BLaER1 (cell line): ENCODE measurements at regions not wholly inside any gene's neighbourhood (a gene's known extent, or its start where the extent isn't known, plus 50 kb on each side); places are given as distances from the start of the nearest gene placed in this dataset.

Experiments
- H3K27ac ChIP-seq: shearing (Covaris generic); formaldehyde crosslinking; 2 replicates; pipeline ENCODE4 v1.8.1; 2022
- H3K27me3 ChIP-seq: shearing (Covaris generic); formaldehyde crosslinking; 2 replicates; pipeline ENCODE4 v1.8.1; 2022
- H3K36me3 ChIP-seq: shearing (Covaris generic); formaldehyde crosslinking; 2 replicates; pipeline ENCODE4 v1.8.1; 2022
- H3K4me1 ChIP-seq: shearing (Covaris generic); formaldehyde crosslinking; 2 replicates; pipeline ENCODE4 v1.8.1; 2022
- H3K4me2 ChIP-seq: shearing (Covaris generic); formaldehyde crosslinking; 2 replicates; pipeline ENCODE4 v1.8.1; 2022
- H3K4me3 ChIP-seq: shearing (Covaris generic); formaldehyde crosslinking; 2 replicates; pipeline ENCODE4 v1.8.1; 2022
- H3K9ac ChIP-seq: shearing (Covaris generic); formaldehyde crosslinking; 2 replicates; pipeline ENCODE4 v1.8.1; 2022
- H3K9me3 ChIP-seq: shearing (Covaris generic); formaldehyde crosslinking; 2 replicates; pipeline ENCODE4 v1.8.1; 2022
- H4K20me1 ChIP-seq: shearing (Covaris generic); formaldehyde crosslinking; 2 replicates; pipeline ENCODE4 v1.8.1; 2022
- Cebpa-rat ChIP-seq: shearing (Covaris generic); IDR thresholded peaks from 2 replicates; pipeline ENCODE4 v1.8.1; 2022

- no peak overlapping the region for H3K4me3 ChIP-seq
- no peaks in the 10 kb centered on the region for H3K27me3 ChIP-seq
- no peak overlapping the region for H3K9ac ChIP-seq
- peaks cover 59% of the 10 kb centered on the region for H3K4me1 ChIP-seq
- H3K27ac ChIP-seq: peak overlapping the region; percentile 15; the same call in 1 of the 2 replicates
- no peaks in the 10 kb centered on the region for H3K9me3 ChIP-seq
- no peak for TF ChIP-seq Cebpa-rat
- no peaks in the 10 kb centered on the region for H4K20me1 ChIP-seq
- no peaks in the 10 kb centered on the region for H3K36me3 ChIP-seq
- peak overlapping the region; percentile 58 for H3K4me2 ChIP-seq
Observed at GRCh38 chr14:54169254-54169924, 212.8 kb upstream of the BMP4 start.

DNA sequence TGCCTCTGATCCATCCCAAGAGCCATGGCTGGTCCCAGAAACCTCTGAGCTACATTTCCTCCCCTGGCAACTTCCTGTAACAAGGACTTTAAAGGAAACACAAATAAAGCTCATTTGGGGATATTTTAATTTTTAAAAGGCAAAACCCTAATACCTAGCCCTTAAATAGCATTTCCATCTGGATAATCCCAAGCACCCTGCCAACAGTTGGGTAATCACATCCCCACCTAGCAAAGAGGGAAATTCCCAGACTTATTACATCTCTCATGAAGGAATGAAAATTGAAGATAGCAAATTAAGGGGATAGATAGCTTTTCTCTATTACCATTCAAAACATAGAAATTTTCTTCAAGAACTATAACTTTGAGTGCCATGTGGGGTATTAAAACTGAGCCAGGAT lies 213.7 kb upstream of the BMP4 start:
- Histone ChIP-seq H3K4me2 (peak overlapping the region; percentile 58; the same call in 1 of the 2 replicates), H3K4me1 (peaks cover 63% of the 10 kb centered on the region), H3K9me3 (no peaks in the 10 kb centered on the region), H4K20me1 (no peaks in the 10 kb centered on the region), H3K4me3 (no peak overlapping the region), H3K9ac (no peak overlapping the region), H3K27ac (no peak overlapping the region), H3K27me3 (no peaks in the 10 kb centered on the region), H3K36me3 (no peaks in the 10 kb centered on the region)
- TF ChIP-seq Cebpa-rat: no peak

DNA sequence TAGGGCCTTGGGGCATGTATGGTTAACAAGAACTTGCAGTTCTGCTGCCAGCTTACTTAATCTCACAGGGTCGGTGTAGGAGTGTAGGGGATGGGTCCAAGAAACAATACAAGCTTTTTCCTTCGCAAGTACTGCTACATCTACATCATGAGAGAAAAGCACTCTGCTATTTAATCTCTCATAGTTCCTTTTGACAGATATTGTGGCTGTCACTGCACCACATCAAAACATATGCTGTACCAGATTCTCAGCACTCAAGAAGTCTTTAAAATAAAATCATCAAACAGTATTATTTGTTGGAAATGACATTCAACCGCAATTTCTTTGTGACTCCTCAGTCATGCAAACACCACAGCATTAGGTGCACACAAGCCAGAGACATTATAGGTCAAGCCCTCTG lies 215.5 kb upstream of the BMP4 start:
- peaks cover 63% of the 10 kb centered on the region for H3K4me1 ChIP-seq
- H3K9me3 ChIP-seq: no peaks in the 10 kb centered on the region
- no peak overlapping the region for H3K27ac ChIP-seq
- H3K4me3 ChIP-seq: no peak overlapping the region
- no peak overlapping the region for H3K9ac ChIP-seq
- H4K20me1 ChIP-seq: no peaks in the 10 kb centered on the region
- H3K36me3 ChIP-seq: no peaks in the 10 kb centered on the region
- H3K27me3 ChIP-seq: no peaks in the 10 kb centered on the region
- H3K4me2 ChIP-seq: peak overlapping the region; percentile 41
- no peak for TF ChIP-seq Cebpa-rat

DNA sequence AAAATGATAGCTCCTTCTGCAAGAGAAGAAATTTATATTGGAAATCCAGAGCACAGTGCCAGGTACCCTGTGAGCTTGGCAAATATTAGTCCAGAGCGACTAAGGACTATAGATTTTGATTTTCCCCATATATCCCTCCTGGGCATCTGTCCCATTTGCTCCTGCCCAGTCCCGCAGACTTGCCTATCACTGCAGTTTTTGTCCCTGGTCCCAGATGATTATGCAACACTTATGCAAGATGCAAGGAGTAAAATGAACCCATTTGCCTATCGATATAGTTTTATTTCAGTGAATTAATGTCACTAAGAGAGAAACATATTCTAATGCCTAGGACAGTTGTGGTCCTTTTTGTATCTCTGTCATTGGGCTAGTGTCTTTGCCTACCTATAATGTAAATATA lies 215.9 kb upstream of the BMP4 start:
- no peak for TF ChIP-seq Cebpa-rat
- H3K36me3 ChIP-seq: no peaks in the 10 kb centered on the region
- peaks cover 63% of the 10 kb centered on the region for H3K4me1 ChIP-seq
- H3K9me3 ChIP-seq: no peaks in the 10 kb centered on the region
- H3K9ac ChIP-seq: no peak overlapping the region
- no peak overlapping the region for H3K27ac ChIP-seq
- no peaks in the 10 kb centered on the region for H4K20me1 ChIP-seq
- no peaks in the 10 kb centered on the region for H3K27me3 ChIP-seq
- no peak overlapping the region for H3K4me3 ChIP-seq
- H3K4me2 ChIP-seq: peak overlapping the region; percentile 41

- peak overlapping the region; percentile 61 for H3K4me2 ChIP-seq
- peaks cover 62% of the 10 kb centered on the region for H3K4me1 ChIP-seq
- H3K4me3 ChIP-seq: no peak overlapping the region
- H3K9ac ChIP-seq: no peak overlapping the region
- no peaks in the 10 kb centered on the region for H3K36me3 ChIP-seq
- H3K27me3 ChIP-seq: no peaks in the 10 kb centered on the region
- H3K9me3 ChIP-seq: no peaks in the 10 kb centered on the region
- H3K27ac ChIP-seq: no peak overlapping the region
- no peak for TF ChIP-seq Cebpa-rat
- no peaks in the 10 kb centered on the region for H4K20me1 ChIP-seq
Observed at GRCh38 chr14:54173802-54174201, 217.2 kb upstream of the BMP4 start.

DNA sequence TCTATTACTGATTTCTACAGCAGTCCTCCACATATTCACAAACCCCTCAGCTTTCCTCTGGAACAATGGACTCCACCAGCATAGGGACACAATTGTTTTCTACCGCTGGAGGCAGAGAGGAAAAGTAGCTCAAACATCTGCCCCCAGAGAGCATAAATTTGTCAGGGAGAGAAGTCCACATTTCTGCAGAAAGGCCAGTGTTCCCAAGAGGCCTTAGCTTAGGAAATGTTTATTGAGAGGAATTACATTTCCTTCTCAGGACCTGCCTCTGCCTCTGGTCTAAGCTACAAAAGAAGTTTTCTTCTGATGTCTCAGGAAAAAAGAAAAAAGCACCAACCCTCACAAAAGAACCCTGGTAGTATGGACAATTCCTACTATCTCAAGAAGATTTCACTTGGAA lies 217.8 kb upstream of the BMP4 start:
- Histone ChIP-seq H4K20me1 (no peaks in the 10 kb centered on the region), H3K4me3 (no peak overlapping the region), H3K27ac (no peak overlapping the region), H3K27me3 (no peaks in the 10 kb centered on the region), H3K4me1 (peaks cover 58% of the 10 kb centered on the region), H3K9ac (no peak overlapping the region), H3K4me2 (peak overlapping the region; percentile 61), H3K9me3 (no peaks in the 10 kb centered on the region), H3K36me3 (no peaks in the 10 kb centered on the region)
- TF ChIP-seq Cebpa-rat: no peak

- H3K4me3 ChIP-seq: no peak overlapping the region
- H3K4me2 ChIP-seq: no peak overlapping the region
- no peaks in the 10 kb centered on the region for H3K9me3 ChIP-seq
- no peaks in the 10 kb centered on the region for H3K36me3 ChIP-seq
- H3K9ac ChIP-seq: no peak overlapping the region
- H3K4me1 ChIP-seq: peaks cover 48% of the 10 kb centered on the region
- H3K27ac ChIP-seq: no peak overlapping the region
- TF ChIP-seq Cebpa-rat: no peak
- no peaks in the 10 kb centered on the region for H3K27me3 ChIP-seq
- H4K20me1 ChIP-seq: no peaks in the 10 kb centered on the region
Observed at GRCh38 chr14:54175298-54175942, 218.8 kb upstream of the BMP4 start.

DNA sequence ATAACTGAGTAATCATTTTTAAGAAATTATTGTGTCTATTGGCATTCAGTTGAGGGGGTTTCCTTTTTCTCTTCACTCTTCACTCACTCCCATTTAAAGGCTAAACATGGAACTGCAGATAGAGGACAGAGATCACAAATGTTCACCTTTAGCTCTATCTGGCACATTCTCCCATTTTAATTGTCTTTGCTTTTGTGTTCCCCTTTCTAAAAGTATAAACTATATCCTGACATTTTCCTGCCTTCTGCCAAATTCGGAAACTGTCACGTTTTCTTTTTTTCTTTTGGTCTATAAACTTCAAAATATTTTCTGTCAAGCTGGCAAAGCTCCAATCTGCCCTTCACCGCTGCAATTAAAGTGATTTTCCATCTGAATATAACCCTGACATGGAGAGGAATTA lies 219.8 kb upstream of the CDKN3 start:
- H3K36me3 ChIP-seq: no peaks in the 10 kb centered on the region
- TF ChIP-seq Cebpa-rat: no peak
- H4K20me1 ChIP-seq: no peaks in the 10 kb centered on the region
- no peaks in the 10 kb centered on the region for H3K9me3 ChIP-seq
- no peak overlapping the region for H3K4me2 ChIP-seq
- no peak overlapping the region for H3K27ac ChIP-seq
- H3K4me1 ChIP-seq: peaks cover 33% of the 10 kb centered on the region
- no peak overlapping the region for H3K4me3 ChIP-seq
- H3K27me3 ChIP-seq: no peaks in the 10 kb centered on the region
- no peak overlapping the region for H3K9ac ChIP-seq

DNA sequence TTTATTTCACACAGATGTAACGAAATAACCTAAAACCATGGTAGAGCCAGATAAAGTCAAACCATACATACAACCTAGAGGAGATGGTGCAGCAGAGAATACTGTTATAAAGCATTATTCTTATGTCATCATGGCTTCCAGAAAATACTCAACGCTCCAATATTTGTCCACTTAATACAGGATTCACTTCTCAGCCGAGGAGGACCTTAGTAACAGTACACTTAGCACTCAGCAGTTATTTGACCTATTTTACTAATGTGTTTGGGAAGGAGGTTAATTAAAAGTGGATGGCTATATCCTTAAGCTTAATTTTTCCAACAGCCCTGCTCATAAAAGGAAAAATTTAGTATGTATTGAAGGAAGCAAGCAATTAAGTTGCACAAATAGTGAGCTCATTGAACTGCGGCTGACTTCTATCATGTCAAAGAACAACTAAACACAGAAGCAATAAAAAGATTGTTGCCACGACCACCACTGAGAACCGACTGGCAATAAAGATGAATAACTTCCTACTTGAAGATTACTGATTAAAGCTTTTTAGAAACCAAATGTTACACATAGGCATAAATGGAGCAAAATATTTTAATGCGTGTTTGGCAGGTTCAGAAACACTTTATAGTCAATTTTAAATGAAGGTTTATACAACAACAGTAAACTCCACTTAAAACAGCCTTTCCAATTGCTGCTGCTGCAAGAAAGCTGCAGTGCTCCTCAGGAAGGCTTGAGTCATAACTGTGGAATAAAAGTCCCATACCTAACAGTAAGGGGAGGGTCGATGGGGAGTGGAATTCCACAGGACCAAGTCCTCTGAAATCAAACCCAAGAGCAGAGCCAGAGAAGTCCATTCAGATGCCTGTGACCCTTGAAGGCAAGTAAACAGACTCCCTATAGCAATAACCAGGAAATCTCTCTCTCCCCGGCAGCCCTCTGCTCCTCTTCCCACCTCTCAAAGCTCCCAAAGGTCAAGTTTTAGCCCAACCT lies 218.9 kb upstream of the CDKN3 start:
- no peaks in the 10 kb centered on the region for H3K36me3 ChIP-seq
- H3K27me3 ChIP-seq: no peaks in the 10 kb centered on the region
- no peak overlapping the region for H3K9ac ChIP-seq
- H3K27ac ChIP-seq: no peak overlapping the region
- H3K4me1 ChIP-seq: peaks cover 24% of the 10 kb centered on the region
- H3K4me3 ChIP-seq: no peak overlapping the region
- H4K20me1 ChIP-seq: no peaks in the 10 kb centered on the region
- H3K4me2 ChIP-seq: no peak overlapping the region
- TF ChIP-seq Cebpa-rat: no peak
- no peaks in the 10 kb centered on the region for H3K9me3 ChIP-seq
